Type B pancreatic cell (in vitro differentiated cells): ENCODE measurements at regions not wholly inside any gene's neighbourhood (a gene's known extent, or its start where the extent isn't known, plus 50 kb on each side); places are given as distances from the start of the nearest gene placed in this dataset.
"Not testable (repeated sequence)": the region's sequence is repeated elsewhere in the genome, so short reads cannot be mapped to it uniquely, and the experiment has no call there.

ENCODE experiments used
- DNase-seq: peaks from one replicate; pipeline ENCODE4 v3.0.0; 2021; ENCODE audit warnings: mixed read lengths; ENCODE audit not compliant: unreplicated experiment; ENCODE audit errors: extremely low spot score
- H3K27ac Mint-ChIP-seq: 2 replicates; pipeline ENCODE4 v1.8.0; 2021; ENCODE audit warnings: mild to moderate bottlenecking, mixed read lengths
- H3K27me3 Mint-ChIP-seq: 2 replicates; pipeline ENCODE4 v1.8.0; 2021; ENCODE audit warnings: mixed read lengths
- H3K36me3 Mint-ChIP-seq: 2 replicates; pipeline ENCODE4 v1.8.0; 2021; ENCODE audit warnings: mixed read lengths
- H3K4me1 Mint-ChIP-seq: one replicate; pipeline ENCODE4 v1.8.0; 2021; ENCODE audit warnings: mixed read lengths; ENCODE audit not compliant: unreplicated experiment
- H3K4me3 Mint-ChIP-seq: 2 replicates; pipeline ENCODE4 v1.8.0; 2021; ENCODE audit warnings: mild to moderate bottlenecking, mixed read lengths
- H3K9me3 Mint-ChIP-seq: 2 replicates; pipeline ENCODE4 v1.8.0; 2021; ENCODE audit warnings: mixed read lengths
- TF ChIP-seq, protein P1 (sequence below): fragments of 200-600 bp; sonication (generic); conservative IDR thresholded peaks from 2 replicates; pipeline ENCODE4 v1.5.0; 2021; ENCODE audit warnings: antibody characterized with exemption, mild to moderate bottlenecking

DNA sequence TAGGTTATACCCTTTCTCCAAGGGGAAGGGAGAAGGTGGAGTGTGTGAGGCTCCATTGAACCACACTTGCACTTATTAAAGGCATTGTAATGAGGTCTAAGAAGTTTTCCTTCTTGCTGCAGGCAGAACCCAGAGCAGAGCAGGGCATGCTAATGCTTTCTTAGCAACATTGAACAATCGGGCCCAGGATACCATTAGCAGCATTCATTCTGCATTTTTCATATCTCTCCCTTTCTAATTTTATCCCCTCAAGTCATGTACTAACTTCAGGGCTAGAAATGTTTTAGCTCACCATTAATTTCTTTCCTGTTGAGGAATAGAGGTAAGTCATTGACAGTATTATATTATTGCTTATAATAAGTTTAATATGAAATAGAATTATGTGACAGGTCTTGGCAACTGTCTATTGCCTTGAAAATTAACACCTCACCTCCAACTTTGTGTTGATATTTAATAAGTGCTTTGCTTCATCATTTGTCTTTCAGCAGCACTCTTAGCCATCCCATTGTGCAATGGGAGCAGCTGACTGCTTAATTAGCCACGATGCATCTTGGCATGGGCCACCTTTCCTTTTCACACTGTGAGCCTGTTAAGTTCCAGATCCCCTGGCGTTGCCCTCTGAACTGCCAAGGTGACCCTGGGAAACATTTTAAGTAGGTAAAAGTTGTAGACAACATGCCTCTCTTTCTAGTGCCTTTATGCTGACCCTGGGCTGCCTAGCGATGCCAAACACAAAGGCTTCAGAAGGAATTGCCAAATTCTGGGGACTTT is 300.8 kb upstream of the MEX3C start:
- TF ChIP-seq, protein P1, sequence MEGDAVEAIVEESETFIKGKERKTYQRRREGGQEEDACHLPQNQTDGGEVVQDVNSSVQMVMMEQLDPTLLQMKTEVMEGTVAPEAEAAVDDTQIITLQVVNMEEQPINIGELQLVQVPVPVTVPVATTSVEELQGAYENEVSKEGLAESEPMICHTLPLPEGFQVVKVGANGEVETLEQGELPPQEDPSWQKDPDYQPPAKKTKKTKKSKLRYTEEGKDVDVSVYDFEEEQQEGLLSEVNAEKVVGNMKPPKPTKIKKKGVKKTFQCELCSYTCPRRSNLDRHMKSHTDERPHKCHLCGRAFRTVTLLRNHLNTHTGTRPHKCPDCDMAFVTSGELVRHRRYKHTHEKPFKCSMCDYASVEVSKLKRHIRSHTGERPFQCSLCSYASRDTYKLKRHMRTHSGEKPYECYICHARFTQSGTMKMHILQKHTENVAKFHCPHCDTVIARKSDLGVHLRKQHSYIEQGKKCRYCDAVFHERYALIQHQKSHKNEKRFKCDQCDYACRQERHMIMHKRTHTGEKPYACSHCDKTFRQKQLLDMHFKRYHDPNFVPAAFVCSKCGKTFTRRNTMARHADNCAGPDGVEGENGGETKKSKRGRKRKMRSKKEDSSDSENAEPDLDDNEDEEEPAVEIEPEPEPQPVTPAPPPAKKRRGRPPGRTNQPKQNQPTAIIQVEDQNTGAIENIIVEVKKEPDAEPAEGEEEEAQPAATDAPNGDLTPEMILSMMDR: no peak
- DNase-seq: no peak
- no peaks in the 10 kb centered on the region for H3K36me3 Mint-ChIP-seq
- no peak overlapping the region for H3K4me3 Mint-ChIP-seq
- H3K4me1 Mint-ChIP-seq: no peaks in the 10 kb centered on the region
- peaks cover 5% of the 10 kb centered on the region for H3K27me3 Mint-ChIP-seq
- H3K9me3 Mint-ChIP-seq: no peaks in the 10 kb centered on the region
- H3K27ac Mint-ChIP-seq: no peak overlapping the region

DNA sequence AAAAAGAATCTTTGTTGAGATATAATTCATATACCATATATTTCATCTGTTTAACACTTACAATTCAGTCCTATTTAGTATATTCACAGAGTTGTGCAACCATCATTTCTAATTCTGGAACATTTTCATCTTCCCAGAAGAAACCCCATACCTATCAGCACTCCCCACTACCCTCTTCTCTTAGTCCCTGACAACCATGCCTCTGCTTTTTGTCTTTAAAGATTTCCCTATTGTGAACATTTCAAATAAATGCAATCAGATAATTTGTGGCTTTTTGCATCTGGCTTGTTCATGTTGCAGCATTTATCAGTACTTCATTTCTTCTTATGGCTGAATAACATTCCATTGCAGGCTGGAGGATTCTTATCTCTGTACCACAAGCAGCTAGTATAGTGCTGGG is 305.9 kb upstream of the MEX3C start:
- Mint-ChIP-seq H3K27me3 (no peaks in the 10 kb centered on the region), H3K27ac (no peak overlapping the region), H3K9me3 (peaks cover 6% of the 10 kb centered on the region), H3K36me3 (no peaks in the 10 kb centered on the region), H3K4me1 (no peaks in the 10 kb centered on the region), H3K4me3 (no peak overlapping the region)
- TF ChIP-seq, protein P1: no peak
- DNase-seq: no peak

DNA sequence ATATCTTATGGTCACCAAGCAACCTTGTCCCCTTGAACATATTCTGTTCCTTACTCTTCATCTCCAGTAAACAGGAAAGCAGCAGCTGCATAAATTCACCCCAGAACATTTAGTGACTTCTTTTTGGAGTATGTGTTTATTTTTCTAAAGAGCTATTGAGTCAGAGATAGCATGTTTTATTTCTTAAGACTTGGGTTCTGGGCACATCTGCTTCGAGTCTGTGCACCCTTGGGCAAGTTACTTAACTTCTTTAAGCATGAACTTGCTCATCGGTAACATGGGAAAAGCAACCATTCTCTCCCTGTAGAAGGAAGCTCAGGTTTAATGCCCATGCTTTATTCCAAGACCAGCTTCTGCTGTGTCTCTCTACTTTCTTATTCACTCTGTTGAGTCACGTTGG is 309.3 kb upstream of the MEX3C start:
- Mint-ChIP-seq H3K9me3 (peaks cover 6% of the 10 kb centered on the region), H3K27me3 (no peaks in the 10 kb centered on the region), H3K4me3 (no peak overlapping the region), H3K36me3 (no peaks in the 10 kb centered on the region), H3K27ac (no peak overlapping the region), H3K4me1 (no peaks in the 10 kb centered on the region)
- TF ChIP-seq, protein P1: no peak
- no peak for DNase-seq

DNA sequence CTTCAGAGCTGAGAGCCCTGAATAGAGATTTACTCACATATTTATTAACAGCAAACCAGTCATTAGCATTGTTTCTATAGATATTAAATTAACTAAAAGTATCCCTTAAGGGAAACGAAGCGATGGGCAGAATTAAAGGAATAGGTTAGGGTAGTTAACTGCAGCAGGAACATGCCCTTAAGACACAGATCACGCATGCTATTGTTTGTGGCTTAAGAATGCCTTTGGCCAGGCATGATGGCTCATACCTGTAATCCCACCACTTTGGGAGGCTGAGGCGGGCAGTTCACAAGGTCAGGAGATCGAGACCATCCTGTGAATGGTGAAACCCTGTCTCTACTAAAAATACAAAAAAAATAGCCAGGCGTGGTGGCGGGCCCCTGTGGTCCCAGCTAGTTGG is 310.9 kb upstream of the MEX3C start:
- not testable (repeated sequence) for H3K27ac Mint-ChIP-seq, DNase-seq, H3K9me3 Mint-ChIP-seq, H3K4me3 Mint-ChIP-seq, H3K36me3 Mint-ChIP-seq, H3K4me1 Mint-ChIP-seq, H3K27me3 Mint-ChIP-seq

DNA sequence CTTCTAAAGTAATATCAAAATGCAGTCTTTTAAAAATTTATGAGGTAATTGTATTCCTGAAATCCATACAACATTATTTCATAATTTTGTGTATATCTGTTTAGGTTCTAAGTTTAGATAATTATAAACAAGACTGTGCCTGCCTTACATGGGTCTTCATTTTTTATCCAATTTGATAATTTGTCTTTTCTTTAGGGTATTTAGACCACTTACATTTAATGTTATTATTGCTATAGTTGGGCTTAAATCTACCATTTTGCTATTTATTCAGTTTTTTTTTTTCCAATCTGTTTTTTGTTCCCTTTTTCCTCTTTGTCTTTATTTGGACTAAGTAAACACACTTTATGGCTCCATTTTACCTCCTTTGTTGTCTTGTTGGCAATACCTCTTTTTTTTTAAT is 312.5 kb upstream of the MEX3C start:
- no peaks in the 10 kb centered on the region for H3K36me3 Mint-ChIP-seq
- TF ChIP-seq, protein P1: no peak
- no peaks in the 10 kb centered on the region for H3K4me1 Mint-ChIP-seq
- H3K27me3 Mint-ChIP-seq: no peaks in the 10 kb centered on the region
- peaks cover 6% of the 10 kb centered on the region for H3K9me3 Mint-ChIP-seq
- no peak for DNase-seq
- no peak overlapping the region for H3K27ac Mint-ChIP-seq
- H3K4me3 Mint-ChIP-seq: no peak overlapping the region

DNA sequence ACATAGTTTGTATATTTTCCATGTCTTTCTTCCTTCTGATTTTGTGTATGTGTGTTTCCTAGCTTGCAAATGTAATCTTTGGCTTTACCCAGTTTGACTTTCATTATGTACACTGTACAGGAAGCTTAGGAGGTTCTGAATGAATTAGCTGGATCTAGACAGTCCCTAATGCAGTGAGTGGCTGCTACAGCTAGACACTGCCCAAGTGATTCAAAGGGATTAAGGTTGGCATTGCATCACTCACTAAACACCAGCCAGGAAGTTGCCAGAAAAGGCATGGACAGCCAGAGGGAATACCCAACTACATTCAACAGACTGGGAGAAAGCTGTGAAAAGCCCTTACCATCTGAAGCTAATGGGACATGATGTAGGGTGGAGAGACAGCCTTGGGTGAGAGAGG is 316.0 kb upstream of the MEX3C start:
- H3K4me3 Mint-ChIP-seq: no peak overlapping the region
- no peaks in the 10 kb centered on the region for H3K4me1 Mint-ChIP-seq
- TF ChIP-seq, protein P1: no peak
- no peaks in the 10 kb centered on the region for H3K36me3 Mint-ChIP-seq
- no peaks in the 10 kb centered on the region for H3K9me3 Mint-ChIP-seq
- no peak overlapping the region for H3K27ac Mint-ChIP-seq
- DNase-seq: no peak
- no peaks in the 10 kb centered on the region for H3K27me3 Mint-ChIP-seq
